Glutamatergic neuron (in vitro differentiated cells): ENCODE measurements at regions not wholly inside any gene's neighbourhood (a gene's known extent, or its start where the extent isn't known, plus 50 kb on each side); places are given as distances from the start of the nearest gene placed in this dataset.
"Not testable (repeated sequence)": the region's sequence is repeated elsewhere in the genome, so short reads cannot be mapped to it uniquely, and the experiment has no call there.

ENCODE experiments used
- DNase-seq: peaks from one replicate; pipeline ENCODE4 v3.0.0; 2022
- H3K27ac Mint-ChIP-seq: one replicate; pipeline ENCODE4 v1.8.0; 2020; ENCODE audit warnings: mild to moderate bottlenecking, mixed read lengths, inconsistent platforms; ENCODE audit not compliant: unreplicated experiment
- H3K27me3 Mint-ChIP-seq: one replicate; pipeline ENCODE4 v1.8.0; 2020; ENCODE audit warnings: mild to moderate bottlenecking, moderate library complexity, mixed read lengths, inconsistent platforms; ENCODE audit not compliant: unreplicated experiment
- H3K36me3 Mint-ChIP-seq: one replicate; pipeline ENCODE4 v1.8.0; 2020; ENCODE audit warnings: mild to moderate bottlenecking, mixed read lengths, inconsistent platforms; ENCODE audit not compliant: unreplicated experiment
- H3K4me1 Mint-ChIP-seq: one replicate; pipeline ENCODE4 v1.8.0; 2020; ENCODE audit warnings: mild to moderate bottlenecking, low read depth, mixed read lengths, inconsistent platforms; ENCODE audit not compliant: unreplicated experiment
- H3K4me3 Mint-ChIP-seq: one replicate; pipeline ENCODE4 v1.8.0; 2020; ENCODE audit warnings: mild to moderate bottlenecking, mixed read lengths, inconsistent platforms; ENCODE audit not compliant: unreplicated experiment
- H3K9me3 Mint-ChIP-seq: one replicate; pipeline ENCODE4 v1.8.0; 2020; ENCODE audit warnings: mild to moderate bottlenecking, moderate library complexity, mixed read lengths, inconsistent platforms; ENCODE audit not compliant: unreplicated experiment
- TF ChIP-seq, protein P1 (sequence below): fragments of 200-600 bp; sonication (generic); IDR thresholded peaks from one replicate; pipeline ENCODE4 v1.5.0; 2021; ENCODE audit not compliant: partially characterized antibody, unreplicated experiment

DNA sequence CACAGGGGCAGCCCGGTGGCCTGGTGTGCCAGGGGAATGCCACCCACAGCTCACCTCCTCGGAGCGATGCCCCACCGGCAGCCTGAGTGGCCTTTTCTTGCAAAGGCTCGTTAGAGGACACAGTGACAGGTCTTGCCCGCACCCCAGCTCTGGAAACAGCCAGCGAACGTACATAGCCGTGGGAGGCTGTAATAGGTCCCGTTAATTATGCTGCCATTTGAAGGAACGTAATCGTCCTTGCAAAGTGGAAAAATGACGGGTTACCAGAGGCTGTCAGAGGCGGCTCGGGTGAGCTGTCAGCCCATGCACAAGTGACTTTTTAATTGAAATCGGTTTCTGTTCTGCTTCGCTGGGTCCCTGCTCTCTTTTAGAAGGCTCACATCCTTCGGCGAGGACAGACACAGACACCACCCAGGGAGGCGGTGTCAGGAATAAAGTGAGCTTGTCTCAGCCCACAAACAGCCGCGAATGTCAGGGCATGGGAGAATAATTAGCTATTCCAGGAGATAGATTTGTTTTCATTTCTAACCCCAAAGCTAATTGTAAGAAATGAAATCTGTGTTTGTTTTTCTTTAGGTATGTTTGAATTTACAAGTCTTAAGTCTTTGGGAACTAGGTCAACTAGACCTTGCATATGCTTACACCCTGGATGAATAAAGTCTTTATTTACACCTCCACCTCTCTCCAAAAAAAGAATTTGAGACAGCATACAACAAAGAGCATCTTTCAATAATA is 77.2 kb upstream of the RFLNA start:
- H3K27ac Mint-ChIP-seq, result peak overlapping the region; percentile 48
- peaks cover 28% of the 10 kb centered on the region for H3K36me3 Mint-ChIP-seq
- H3K4me3 Mint-ChIP-seq, result peak overlapping the region; percentile 42
- TF ChIP-seq, protein P1, sequence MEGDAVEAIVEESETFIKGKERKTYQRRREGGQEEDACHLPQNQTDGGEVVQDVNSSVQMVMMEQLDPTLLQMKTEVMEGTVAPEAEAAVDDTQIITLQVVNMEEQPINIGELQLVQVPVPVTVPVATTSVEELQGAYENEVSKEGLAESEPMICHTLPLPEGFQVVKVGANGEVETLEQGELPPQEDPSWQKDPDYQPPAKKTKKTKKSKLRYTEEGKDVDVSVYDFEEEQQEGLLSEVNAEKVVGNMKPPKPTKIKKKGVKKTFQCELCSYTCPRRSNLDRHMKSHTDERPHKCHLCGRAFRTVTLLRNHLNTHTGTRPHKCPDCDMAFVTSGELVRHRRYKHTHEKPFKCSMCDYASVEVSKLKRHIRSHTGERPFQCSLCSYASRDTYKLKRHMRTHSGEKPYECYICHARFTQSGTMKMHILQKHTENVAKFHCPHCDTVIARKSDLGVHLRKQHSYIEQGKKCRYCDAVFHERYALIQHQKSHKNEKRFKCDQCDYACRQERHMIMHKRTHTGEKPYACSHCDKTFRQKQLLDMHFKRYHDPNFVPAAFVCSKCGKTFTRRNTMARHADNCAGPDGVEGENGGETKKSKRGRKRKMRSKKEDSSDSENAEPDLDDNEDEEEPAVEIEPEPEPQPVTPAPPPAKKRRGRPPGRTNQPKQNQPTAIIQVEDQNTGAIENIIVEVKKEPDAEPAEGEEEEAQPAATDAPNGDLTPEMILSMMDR, result no peak
- H3K4me1 Mint-ChIP-seq, result peaks cover 9% of the 10 kb centered on the region
- H3K9me3 Mint-ChIP-seq, result peaks cover 7% of the 10 kb centered on the region
- peaks cover 1% of the 10 kb centered on the region for H3K27me3 Mint-ChIP-seq
- DNase-seq, result no peak

- H3K4me1 Mint-ChIP-seq, result peaks cover 9% of the 10 kb centered on the region
- peak overlapping the region; percentile 48 for H3K27ac Mint-ChIP-seq
- peaks cover 7% of the 10 kb centered on the region for H3K9me3 Mint-ChIP-seq
- H3K4me3 Mint-ChIP-seq, result no peak overlapping the region
- DNase-seq, result no peak
- H3K27me3 Mint-ChIP-seq, result peaks cover 1% of the 10 kb centered on the region
- TF ChIP-seq, protein P1, result no peak
- H3K36me3 Mint-ChIP-seq, result peaks cover 28% of the 10 kb centered on the region
Observed at GRCh38 chr12:124218243-124218560, 76.7 kb upstream of the RFLNA start.

- not testable (repeated sequence) for H3K4me1 Mint-ChIP-seq, DNase-seq, H3K4me3 Mint-ChIP-seq, H3K27me3 Mint-ChIP-seq, H3K27ac Mint-ChIP-seq, H3K9me3 Mint-ChIP-seq
- peaks cover 23% of the 10 kb centered on the region for H3K36me3 Mint-ChIP-seq
Observed at GRCh38 chr12:124218650-124219049, 76.2 kb upstream of the RFLNA start.

DNA sequence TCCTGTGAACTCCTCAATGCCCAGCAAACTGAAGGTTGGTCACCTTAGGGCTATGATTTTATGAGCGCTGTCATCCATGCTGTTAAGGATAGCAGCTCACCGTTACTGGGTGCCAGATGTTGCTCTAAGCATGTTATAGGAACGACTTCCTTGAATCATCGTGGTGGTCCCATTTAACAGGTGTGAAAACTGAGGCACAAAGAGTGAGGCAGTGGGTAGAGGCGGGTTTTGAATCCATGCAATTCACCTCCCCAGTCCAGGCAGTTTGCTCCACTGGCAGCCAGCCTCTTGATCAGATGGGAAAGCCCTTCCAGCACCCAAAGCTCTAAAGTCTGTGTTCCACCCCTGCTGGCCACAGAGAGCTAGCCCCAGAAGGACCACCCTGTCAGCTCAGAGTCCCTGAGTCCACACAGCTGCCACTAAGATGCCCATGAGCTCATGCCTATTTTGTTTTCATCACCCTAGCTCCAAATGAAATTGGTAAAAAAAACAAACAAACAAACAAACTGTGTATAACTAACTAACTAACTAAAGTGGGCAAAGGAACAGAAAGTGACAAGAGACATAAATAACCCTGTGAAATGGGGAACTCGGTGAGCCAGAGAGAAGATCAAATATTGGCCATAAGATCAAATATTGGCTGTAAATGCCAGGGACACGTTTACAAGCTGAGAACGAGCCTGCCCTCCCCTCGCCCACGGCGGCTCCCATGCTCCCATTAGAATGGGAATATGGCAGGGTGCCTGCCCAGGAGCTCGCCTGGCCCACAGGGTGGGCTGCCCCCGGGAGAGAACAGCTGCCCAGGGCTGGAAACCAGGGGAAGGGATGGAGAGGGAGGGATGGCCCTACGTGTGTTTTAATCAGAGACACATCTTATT is 72.3 kb upstream of the RFLNA start:
- TF ChIP-seq, protein P1, result no peak
- Mint-ChIP-seq H3K9me3 (peaks cover 6% of the 10 kb centered on the region), H3K4me1 (peaks cover 21% of the 10 kb centered on the region), H3K27me3 (peaks cover 2% of the 10 kb centered on the region), H3K36me3 (peaks cover 11% of the 10 kb centered on the region), H3K4me3 (no peak overlapping the region), H3K27ac (no peak overlapping the region)
- DNase-seq, result no peak

DNA sequence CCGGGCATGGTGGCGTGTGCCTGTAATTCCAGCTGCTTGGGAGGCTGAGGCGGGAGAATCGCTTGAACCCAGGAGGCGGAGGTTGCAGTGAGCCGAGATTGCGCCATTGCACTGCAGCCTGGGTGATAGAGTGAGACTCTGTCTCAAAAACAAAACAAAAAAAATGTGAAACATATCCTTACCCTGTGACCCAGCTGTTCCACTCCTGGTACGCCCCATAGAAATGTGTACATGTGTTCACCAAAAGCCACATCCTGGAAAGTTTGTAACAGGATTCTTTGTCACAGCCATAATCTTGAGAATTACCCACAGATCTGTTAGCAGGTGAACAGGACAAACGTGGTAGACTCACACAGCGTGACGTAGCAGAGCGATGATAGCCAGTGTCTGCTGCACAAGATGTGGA is 71.2 kb upstream of the RFLNA start:
- Mint-ChIP-seq H3K36me3 (peaks cover 11% of the 10 kb centered on the region), H3K4me1 (peaks cover 17% of the 10 kb centered on the region)
- not testable (repeated sequence) for DNase-seq, H3K27me3 Mint-ChIP-seq, H3K9me3 Mint-ChIP-seq, H3K4me3 Mint-ChIP-seq, H3K27ac Mint-ChIP-seq
